ENCODE measurements at regions not wholly inside any gene's neighbourhood (a gene's known extent, or its start where the extent isn't known, plus 50 kb on each side); places are given as distances from the start of the nearest gene placed in this dataset.
"Not testable (repeated sequence)": the region's sequence is repeated elsewhere in the genome, so short reads cannot be mapped to it uniquely, and the experiment has no call there.

DNA sequence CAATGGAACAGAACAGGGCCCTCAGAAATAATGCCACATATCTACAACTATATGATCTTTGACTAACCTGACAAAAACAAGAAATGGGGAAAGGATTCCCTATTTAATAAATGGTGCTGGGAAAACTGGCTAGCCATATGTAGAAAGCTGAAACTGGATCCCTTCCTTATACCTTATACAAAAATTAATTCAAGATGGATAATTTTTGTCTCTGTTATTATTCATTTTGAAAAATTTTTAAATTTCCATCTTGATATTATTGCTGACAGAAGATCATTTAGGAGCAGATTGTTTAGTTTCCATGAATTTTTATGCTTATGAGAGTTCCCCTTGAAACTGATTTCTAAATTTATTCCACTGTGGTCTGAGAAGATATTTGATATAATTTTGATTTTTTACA, 2039.8 kb upstream of the NUDT12 start:
- not testable (repeated sequence) for TF ChIP-seq EZH2 (IDR thresholded peaks at IDR 0.05; ENCODE audit: borderline replicate concordance, low read length)
- TF ChIP-seq, protein P1, sequence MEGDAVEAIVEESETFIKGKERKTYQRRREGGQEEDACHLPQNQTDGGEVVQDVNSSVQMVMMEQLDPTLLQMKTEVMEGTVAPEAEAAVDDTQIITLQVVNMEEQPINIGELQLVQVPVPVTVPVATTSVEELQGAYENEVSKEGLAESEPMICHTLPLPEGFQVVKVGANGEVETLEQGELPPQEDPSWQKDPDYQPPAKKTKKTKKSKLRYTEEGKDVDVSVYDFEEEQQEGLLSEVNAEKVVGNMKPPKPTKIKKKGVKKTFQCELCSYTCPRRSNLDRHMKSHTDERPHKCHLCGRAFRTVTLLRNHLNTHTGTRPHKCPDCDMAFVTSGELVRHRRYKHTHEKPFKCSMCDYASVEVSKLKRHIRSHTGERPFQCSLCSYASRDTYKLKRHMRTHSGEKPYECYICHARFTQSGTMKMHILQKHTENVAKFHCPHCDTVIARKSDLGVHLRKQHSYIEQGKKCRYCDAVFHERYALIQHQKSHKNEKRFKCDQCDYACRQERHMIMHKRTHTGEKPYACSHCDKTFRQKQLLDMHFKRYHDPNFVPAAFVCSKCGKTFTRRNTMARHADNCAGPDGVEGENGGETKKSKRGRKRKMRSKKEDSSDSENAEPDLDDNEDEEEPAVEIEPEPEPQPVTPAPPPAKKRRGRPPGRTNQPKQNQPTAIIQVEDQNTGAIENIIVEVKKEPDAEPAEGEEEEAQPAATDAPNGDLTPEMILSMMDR (conservative IDR thresholded peaks at IDR 0.05 in 1 of 2, IDR thresholded peaks at IDR 0.05 in 1 of 2; ENCODE audit: extremely low read depth in 1 of 2, insufficient read depth in 1 of 2, low read depth in 1 of 2, low read length in 2 of 2) = not testable (repeated sequence)

Data from mammary epithelial cell (primary cell).